DOHH2 (cell line): ENCODE measurements at regions not wholly inside any gene's neighbourhood (a gene's known extent, or its start where the extent isn't known, plus 50 kb on each side); places are given as distances from the start of the nearest gene placed in this dataset.

Source experiments
- EZH2phosphoT487 ChIP-seq: fragments of 200-600 bp; sonication (generic); IDR thresholded peaks from 2 replicates; pipeline ENCODE4 v1.6.1; 2017; ENCODE audit warnings: borderline replicate concordance, mild to moderate bottlenecking, antibody characterized with exemption, low read length, moderate library complexity, mixed read lengths
- TF ChIP-seq, protein P1 (sequence below): fragments of 200-600 bp; sonication (generic); IDR thresholded peaks from one replicate; pipeline ENCODE4 v1.5.1; 2014; ENCODE audit warnings: antibody characterized with exemption, mild to moderate bottlenecking, low read depth, low read length; ENCODE audit not compliant: poor library complexity, severe bottlenecking

DNA sequence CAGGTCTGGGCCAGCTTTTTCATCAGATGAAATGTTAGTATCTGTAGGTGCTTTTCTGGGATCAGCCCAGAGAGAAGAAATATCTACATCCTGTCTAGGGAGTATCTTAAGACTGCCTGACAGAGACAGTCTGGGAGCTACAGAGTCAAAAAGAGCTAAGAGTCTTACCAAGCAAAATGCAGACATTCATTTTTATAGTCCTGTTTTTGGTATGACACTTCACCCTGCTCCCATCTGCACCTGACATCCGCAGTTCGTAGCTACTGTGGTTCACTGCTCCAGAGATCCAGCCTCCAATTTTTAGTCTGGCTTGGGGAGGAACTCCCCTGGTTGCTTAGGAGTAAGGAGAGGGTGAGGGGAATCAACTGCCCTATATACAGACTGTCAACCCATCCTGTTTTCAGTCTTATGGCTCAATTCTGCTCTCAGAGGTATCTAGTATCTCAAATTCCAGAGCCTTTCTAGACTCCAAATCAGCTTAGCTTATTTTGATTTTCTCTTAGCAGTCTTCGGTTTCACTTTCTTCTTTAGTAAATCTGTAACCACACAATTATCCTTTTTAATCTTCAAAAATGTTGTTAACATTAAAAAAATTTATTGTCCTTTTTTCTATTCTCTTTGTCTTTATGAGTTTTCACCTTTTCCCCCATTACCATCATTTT lies 97.8 kb downstream of the TMEM100 start:
- TF ChIP-seq, protein P1, sequence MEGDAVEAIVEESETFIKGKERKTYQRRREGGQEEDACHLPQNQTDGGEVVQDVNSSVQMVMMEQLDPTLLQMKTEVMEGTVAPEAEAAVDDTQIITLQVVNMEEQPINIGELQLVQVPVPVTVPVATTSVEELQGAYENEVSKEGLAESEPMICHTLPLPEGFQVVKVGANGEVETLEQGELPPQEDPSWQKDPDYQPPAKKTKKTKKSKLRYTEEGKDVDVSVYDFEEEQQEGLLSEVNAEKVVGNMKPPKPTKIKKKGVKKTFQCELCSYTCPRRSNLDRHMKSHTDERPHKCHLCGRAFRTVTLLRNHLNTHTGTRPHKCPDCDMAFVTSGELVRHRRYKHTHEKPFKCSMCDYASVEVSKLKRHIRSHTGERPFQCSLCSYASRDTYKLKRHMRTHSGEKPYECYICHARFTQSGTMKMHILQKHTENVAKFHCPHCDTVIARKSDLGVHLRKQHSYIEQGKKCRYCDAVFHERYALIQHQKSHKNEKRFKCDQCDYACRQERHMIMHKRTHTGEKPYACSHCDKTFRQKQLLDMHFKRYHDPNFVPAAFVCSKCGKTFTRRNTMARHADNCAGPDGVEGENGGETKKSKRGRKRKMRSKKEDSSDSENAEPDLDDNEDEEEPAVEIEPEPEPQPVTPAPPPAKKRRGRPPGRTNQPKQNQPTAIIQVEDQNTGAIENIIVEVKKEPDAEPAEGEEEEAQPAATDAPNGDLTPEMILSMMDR = no peak
- TF ChIP-seq EZH2phosphoT487 = no peak
